GM13977 (cell line): ENCODE measurements at regions not wholly inside any gene's neighbourhood (a gene's known extent, or its start where the extent isn't known, plus 50 kb on each side); places are given as distances from the start of the nearest gene placed in this dataset.

Experiments used
- DNase-seq: peaks from one replicate; pipeline ENCODE4 v3.0.0; 2012; ENCODE audit warnings: low spot score
- CTCF ChIP-seq: IDR thresholded peaks from 2 replicates; pipeline ENCODE4 v1.5.1; 2012; ENCODE audit warnings: mild to moderate bottlenecking, control low read depth; ENCODE audit not compliant: insufficient read depth; ENCODE audit errors: extremely low read depth, missing control alignments
- in situ Hi-C: fragments of 300-500 bp; cut with MboI; formaldehyde crosslinking; loops from one replicate; pipeline ENCODE4 v1.12.0; 2022; ENCODE audit warnings: low sequenced_read_pairs, low pct_unique_long_range_greater_than_20kb, mixed read lengths, inconsistent platforms; ENCODE audit not compliant: unreplicated experiment

DNA sequence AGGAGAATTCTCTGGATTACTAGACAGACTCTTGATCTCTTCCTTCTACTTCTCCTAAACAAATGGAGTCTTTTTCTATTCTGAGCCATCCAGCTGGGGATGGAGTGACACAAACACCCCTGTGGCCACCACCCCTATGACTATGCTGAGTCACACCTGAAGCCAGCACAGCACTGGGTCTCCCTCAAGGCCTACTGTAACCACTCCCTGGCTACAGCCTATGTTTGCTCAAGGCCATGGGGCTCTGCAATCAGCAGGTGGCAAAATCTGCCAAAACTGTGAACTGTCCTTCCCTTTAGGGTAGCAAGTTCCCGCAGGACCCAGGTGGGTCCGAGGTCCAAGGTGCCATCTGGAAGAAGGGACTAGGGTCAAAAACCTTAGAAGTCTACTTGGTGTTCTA lies 132.3 kb downstream of the TINAG start:
- no peak for DNase-seq
- no peak for TF ChIP-seq CTCF
- in situ Hi-C loops, result no loop called here

GRCh38 chr6:54441020-54441419 lies 132.8 kb downstream of the TINAG start:
- no peak for TF ChIP-seq CTCF
- in situ Hi-C loops, result no loop called here
- DNase-seq, result no peak

- DNase-seq, result no peak
- no peak for TF ChIP-seq CTCF
- in situ Hi-C loops, result no loop called here
Observed at GRCh38 chr6:54441687-54442248, 133.5 kb downstream of the TINAG start.

- in situ Hi-C loops, result no loop called here
- DNase-seq, result no peak
- no peak for TF ChIP-seq CTCF
Observed at GRCh38 chr6:54445207-54445606, 137.0 kb downstream of the TINAG start.

DNA sequence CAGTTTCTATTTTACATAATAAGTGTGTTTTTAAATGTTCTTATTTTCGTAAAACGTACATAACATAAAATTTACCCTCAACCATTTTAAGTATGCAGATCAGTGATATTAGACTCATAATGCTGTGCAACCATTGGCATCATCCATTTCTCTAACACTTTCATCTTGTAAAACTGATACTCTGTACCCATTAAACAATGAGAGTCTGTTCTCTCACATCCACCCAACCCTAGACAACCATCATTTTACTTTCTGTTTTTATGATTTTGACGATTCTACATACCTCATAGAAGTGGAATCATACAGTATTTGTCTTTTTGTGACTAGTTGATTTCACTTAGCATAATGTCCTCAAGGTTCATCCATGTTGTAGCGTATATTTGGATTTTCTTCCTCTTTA lies 140.4 kb downstream of the TINAG start:
- in situ Hi-C loops, result no loop called here
- TF ChIP-seq CTCF, result no peak
- no peak for DNase-seq

DNA sequence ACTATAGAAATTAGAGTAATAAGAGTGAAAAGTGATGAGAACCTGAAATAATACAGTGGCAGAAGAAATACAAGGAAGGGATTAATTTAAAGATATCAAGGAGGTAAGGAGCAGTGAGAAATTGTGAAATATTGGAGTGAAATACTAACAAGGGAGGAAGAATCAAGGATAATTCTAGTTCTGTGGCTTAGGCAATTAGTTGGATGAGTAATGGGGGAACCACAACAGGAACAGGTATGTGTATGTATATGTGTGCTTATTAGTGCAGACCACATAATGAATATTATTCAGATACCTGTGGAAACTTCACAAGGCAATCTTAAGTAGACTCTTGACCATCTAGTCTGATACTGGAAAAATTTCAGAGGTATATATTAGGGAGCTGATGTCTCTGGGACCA lies 143.3 kb downstream of the TINAG start:
- in situ Hi-C loops, result no loop called here
- no peak for TF ChIP-seq CTCF

More for the DNA sequence above, 143.3 kb downstream of the TINAG start:
- no peak for DNase-seq
